ENCODE measurements at regions not wholly inside any gene's neighbourhood (a gene's known extent, or its start where the extent isn't known, plus 50 kb on each side); places are given as distances from the start of the nearest gene placed in this dataset.

DNA sequence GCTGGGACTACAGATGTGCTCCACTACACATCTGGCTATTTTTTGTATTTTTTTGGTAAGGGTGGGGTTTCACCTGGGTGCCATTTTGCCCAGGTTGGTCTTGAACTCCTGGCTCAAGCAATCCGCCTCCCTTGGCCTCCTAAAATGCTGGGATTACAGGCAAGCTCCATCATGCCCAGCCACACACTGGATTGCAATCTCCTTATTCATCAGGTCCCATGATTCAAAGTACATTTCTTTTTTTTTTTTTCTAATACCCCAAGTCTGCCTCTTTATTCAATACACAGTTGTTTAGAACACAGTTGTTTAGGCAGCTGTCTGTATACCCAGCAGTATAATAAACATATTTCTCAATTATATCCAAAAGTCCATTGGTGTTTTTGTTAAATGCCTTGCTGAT is 130.3 kb upstream of the ARSJ start:
- TF ChIP-seq, protein P1, sequence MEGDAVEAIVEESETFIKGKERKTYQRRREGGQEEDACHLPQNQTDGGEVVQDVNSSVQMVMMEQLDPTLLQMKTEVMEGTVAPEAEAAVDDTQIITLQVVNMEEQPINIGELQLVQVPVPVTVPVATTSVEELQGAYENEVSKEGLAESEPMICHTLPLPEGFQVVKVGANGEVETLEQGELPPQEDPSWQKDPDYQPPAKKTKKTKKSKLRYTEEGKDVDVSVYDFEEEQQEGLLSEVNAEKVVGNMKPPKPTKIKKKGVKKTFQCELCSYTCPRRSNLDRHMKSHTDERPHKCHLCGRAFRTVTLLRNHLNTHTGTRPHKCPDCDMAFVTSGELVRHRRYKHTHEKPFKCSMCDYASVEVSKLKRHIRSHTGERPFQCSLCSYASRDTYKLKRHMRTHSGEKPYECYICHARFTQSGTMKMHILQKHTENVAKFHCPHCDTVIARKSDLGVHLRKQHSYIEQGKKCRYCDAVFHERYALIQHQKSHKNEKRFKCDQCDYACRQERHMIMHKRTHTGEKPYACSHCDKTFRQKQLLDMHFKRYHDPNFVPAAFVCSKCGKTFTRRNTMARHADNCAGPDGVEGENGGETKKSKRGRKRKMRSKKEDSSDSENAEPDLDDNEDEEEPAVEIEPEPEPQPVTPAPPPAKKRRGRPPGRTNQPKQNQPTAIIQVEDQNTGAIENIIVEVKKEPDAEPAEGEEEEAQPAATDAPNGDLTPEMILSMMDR (IDR thresholded peaks at IDR 0.05) = no peak
- no peak for TF ChIP-seq POLR2A (IDR thresholded peaks at IDR 0.05)

Data from adrenal gland (tissue), 5 donors.